ENCODE measurements at regions not wholly inside any gene's neighbourhood (a gene's known extent, or its start where the extent isn't known, plus 50 kb on each side); places are given as distances from the start of the nearest gene placed in this dataset.
"Not testable (repeated sequence)": the region's sequence is repeated elsewhere in the genome, so short reads cannot be mapped to it uniquely, and the experiment has no call there.

DNA sequence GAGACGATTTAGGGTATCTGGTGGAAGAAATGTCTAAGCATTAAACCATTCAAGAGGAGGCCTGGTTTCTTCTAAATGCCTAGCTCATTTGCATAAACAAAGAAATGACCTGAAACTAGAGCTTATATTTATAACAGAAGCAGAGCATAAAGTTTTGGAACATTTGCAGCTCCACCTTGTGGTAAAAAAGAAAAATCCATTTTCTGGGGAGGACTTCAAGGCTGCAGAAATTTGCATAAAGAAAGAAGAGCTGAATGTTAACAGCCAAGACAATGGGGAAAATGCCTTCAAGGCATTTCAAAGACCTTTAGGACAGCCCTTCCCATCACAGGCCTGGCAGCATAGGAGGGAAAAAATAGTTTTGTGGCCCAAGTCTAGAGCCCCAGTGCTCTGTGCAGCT, 362.0 kb downstream of the ZNF248 start:
- no peak overlapping the region for H3K27ac ChIP-seq
- TF ChIP-seq, protein P1, sequence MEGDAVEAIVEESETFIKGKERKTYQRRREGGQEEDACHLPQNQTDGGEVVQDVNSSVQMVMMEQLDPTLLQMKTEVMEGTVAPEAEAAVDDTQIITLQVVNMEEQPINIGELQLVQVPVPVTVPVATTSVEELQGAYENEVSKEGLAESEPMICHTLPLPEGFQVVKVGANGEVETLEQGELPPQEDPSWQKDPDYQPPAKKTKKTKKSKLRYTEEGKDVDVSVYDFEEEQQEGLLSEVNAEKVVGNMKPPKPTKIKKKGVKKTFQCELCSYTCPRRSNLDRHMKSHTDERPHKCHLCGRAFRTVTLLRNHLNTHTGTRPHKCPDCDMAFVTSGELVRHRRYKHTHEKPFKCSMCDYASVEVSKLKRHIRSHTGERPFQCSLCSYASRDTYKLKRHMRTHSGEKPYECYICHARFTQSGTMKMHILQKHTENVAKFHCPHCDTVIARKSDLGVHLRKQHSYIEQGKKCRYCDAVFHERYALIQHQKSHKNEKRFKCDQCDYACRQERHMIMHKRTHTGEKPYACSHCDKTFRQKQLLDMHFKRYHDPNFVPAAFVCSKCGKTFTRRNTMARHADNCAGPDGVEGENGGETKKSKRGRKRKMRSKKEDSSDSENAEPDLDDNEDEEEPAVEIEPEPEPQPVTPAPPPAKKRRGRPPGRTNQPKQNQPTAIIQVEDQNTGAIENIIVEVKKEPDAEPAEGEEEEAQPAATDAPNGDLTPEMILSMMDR (IDR thresholded peaks at IDR 0.05): peak; percentile 20
- no peak for DNase-seq (ENCODE audit: low spot score)
- H3K4me3 ChIP-seq: no peak overlapping the region

DNA sequence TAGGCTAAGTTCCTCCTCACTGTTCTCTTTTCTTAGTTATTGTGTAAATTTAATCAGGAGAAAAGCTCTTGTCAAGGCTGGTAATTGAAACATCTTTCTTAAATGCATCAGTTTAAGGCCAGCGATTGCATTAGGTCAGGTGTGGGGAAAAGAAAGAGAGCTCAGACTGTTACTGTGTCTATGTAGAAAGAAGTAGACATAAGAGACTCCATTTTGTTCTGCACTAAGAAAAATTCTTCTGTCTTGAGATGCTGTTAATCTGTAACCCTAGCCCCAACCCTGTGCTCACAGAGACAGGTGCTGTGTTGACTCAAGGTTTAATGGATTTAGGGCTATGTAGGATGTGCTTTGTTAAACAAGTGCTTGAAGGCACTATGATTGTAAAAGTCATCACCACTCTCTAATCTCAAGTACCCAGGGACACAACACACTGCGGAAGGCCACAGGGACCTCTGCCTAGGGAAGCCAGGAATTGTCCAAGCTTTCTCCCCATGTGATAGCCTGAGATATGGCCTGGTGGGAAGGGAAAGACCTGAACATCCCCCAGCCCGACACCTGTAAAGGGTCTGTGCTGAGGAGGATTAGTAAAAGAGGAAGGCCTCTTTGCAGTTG, 364.1 kb downstream of the ZNF248 start:
- peak; percentile 14 for DNase-seq (ENCODE audit: low spot score)
- H3K4me3 ChIP-seq, H3K27ac ChIP-seq: not testable (repeated sequence)

DNA sequence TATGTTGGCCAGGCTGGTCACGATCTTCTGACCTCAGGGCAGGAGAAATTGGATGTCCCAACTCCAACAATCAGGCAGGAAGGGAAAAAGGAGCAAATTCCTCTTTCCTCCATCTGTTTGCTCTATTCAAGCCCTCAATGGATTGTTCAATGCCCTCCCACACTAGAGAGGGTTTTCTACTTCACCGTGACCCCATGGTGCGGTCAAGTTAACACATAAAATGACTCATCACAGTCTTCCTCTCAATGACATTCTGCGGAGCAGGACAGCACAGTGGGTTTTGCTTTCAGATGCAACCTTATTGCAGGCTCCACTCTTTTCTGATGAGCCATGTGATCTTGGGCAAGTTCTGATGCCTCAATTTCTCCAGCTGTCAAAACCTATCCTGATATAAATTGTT, 364.9 kb downstream of the ANKRD30A start:
- TF ChIP-seq, protein P1 (IDR thresholded peaks at IDR 0.05): no peak
- H3K27ac ChIP-seq: no peak overlapping the region

DNA sequence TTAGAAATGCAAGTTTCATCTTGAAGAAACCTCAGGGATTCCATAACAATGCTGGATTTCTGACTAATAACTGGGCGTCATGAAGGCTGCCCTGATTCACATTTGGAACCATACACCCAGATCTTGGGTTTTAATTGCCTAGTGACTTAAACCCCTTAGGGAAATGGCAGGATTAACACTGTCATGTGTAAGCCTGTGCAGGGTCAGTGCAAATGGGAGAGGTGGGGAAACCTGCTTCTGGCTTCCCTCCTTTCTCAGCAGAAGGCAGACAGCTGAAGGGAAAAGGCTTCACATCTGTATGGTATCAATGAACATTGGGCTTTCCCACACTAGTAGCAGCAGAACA, 364.2 kb downstream of the ANKRD30A start:
- TF ChIP-seq, protein P1 (IDR thresholded peaks at IDR 0.05): no peak

More for the DNA sequence above, 364.9 kb downstream of the ANKRD30A start:
- peak; percentile 14 for DNase-seq (ENCODE audit: low spot score)
- no peak overlapping the region for H3K4me3 ChIP-seq

DNA sequence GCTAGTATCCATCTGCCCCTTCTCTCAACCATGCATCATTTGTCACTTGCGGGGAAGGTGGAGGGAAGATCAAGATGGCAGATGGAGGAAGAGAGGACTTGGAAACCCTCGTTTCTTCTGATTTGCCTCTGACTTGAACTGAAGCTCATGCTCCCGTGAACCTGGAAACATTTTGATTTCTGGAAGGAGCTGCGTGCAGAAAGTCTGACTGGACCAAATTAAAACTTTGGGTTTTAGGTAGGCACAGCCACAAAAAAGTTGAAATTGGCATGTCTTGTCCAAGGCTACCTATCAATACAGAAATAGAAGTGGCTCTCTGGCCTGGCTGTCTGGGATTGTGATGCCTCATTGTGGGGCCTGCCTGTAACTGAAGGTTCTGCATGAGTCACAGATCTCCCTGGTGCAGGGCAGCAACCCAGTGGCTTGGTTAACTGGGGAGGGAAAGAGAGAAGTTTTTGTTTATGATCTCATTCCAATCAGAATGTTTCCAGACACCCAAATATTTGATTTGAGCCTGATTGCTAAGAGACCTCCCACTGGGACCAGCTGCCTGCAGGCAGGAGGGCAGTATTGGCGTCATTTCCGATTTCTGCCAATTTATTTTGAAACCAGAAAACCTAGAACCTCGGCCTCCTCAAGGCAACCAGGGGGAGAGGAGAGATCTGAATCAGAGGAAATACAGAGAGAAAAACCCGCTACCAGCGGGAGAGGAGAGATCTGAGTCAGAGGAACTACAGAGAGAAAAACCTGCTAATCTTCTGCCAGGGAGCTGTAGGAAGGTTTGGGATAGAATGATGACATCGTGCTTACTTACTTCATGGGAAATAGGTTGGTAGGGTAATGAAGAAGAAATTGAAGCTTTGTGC, 363.6 kb downstream of the ANKRD30A start:
- Histone ChIP-seq H3K27ac (no peak overlapping the region), H3K4me3 (no peak overlapping the region)
- peak; percentile 38 for DNase-seq (ENCODE audit: low spot score)
- TF ChIP-seq, protein P1 (IDR thresholded peaks at IDR 0.05): no peak

More for the DNA sequence above, 364.2 kb downstream of the ANKRD30A start:
- no peak for DNase-seq (ENCODE audit: low spot score)
- no peak overlapping the region for H3K27ac ChIP-seq
- no peak overlapping the region for H3K4me3 ChIP-seq

DNA sequence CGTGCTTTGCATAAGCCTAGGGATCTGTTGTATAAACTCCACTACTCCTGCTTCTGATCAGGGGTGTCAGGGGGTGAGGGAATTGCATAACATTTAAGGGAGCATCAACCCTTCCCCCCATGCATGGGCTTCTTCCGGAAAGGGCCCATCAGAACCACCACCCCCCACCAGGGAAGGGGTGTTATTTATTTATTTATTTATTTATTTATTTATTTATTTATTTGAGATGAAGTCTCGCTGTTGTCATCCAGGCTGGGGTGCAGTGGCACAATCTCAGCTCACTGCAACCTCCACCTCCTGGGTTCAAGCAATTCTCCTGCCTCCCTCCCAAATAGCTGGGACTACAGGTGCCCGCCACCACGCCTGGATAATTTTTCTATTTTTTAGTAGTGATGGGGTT, 355.2 kb downstream of the ANKRD30A start:
- H3K27ac ChIP-seq, H3K4me3 ChIP-seq: not testable (repeated sequence)
- peak; percentile 35 for DNase-seq (ENCODE audit: low spot score)

DNA sequence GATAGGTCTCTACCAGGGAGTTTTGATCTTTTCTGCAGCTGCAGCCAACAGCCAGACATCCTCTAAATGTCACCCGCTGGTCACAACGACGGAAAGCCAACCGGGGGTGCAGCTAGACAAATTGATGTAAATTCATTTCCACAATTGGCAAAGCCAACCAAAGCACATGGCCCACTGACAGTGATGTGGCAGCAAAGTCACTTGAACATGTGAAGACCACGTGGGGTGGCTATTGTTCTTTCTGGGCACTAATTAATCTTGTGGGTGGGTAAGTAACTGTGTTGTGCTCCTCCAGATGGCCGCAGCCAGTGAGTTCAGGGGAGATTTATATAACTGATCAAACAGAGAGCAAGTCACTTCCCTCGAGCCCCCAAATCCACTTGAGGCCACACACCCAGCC, 354.1 kb downstream of the ANKRD30A start:
- no peak overlapping the region for H3K4me3 ChIP-seq
- peak; percentile 24 for DNase-seq (ENCODE audit: low spot score)
- TF ChIP-seq, protein P1 (IDR thresholded peaks at IDR 0.05): no peak
- no peak overlapping the region for H3K27ac ChIP-seq

DNA sequence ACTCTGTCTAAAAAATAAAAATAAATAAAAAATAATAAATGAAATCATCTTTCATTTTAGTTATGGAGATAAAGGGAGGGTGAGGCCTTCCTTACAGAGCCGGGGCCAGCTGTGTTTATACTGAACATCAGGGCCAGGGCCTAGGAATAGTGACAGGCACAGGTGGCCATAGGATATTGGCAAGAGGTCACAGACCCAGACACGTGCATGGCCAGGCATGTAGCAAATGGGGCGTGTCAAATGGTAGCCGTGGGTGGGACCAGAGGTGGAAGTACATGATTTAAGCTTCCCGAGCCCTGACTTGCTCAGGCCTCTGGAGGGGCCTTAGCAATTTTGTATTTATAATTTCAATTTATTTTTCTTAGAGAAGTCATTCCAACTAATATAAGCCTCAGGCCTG, 353.0 kb downstream of the ANKRD30A start:
- TF ChIP-seq, protein P1 (IDR thresholded peaks at IDR 0.05): no peak
- Histone ChIP-seq H3K4me3 (no peak overlapping the region), H3K27ac (no peak overlapping the region)
- peak; percentile 55 for DNase-seq (ENCODE audit: low spot score)

Measured in coronary artery (tissue), 2 donors.